GM18868 (cell line): ENCODE measurements at regions not wholly inside any gene's neighbourhood (a gene's known extent, or its start where the extent isn't known, plus 50 kb on each side); places are given as distances from the start of the nearest gene placed in this dataset.

Experiments
- ATAC-seq: cut with Tn5 transposase; IDR thresholded peaks from one replicate; pipeline ENCODE4 v1.9.1; 2021; ENCODE audit warnings: mild to moderate bottlenecking, moderate library complexity; ENCODE audit not compliant: unreplicated experiment

GRCh38 chr1:239725371-239725770 lies 339.0 kb downstream of the CHRM3 start:
- ATAC-seq: no peak

- no peak for ATAC-seq
These were observed 339.6 kb downstream of the CHRM3 start for GRCh38 chr1:239725933-239726332.

GRCh38 chr1:239730378-239730777 lies 344.0 kb downstream of the CHRM3 start:
- ATAC-seq: no peak

GRCh38 chr1:239731082-239731748 lies 344.8 kb downstream of the CHRM3 start:
- ATAC-seq: no peak

GRCh38 chr1:239732770-239733169 lies 346.4 kb downstream of the CHRM3 start:
- no peak for ATAC-seq

- no peak for ATAC-seq
These were observed 347.6 kb downstream of the CHRM3 start for GRCh38 chr1:239733995-239734394.

GRCh38 chr1:239735111-239735510 lies 348.7 kb downstream of the CHRM3 start:
- no peak for ATAC-seq

GRCh38 chr1:239736479-239736878 lies 350.1 kb downstream of the CHRM3 start:
- ATAC-seq: no peak

GRCh38 chr1:239739375-239739774 lies 352.3 kb upstream of the FMN2 start:
- ATAC-seq: no peak

- no peak for ATAC-seq
These were observed 351.8 kb upstream of the FMN2 start for GRCh38 chr1:239739919-239740318.

GRCh38 chr1:239742416-239743109 lies 349.1 kb upstream of the FMN2 start:
- ATAC-seq: no peak

GRCh38 chr1:239744851-239745250 lies 346.8 kb upstream of the FMN2 start:
- no peak for ATAC-seq

GRCh38 chr1:239755107-239755912 lies 336.4 kb upstream of the FMN2 start:
- no peak for ATAC-seq

- no peak for ATAC-seq
These were observed 334.0 kb upstream of the FMN2 start for GRCh38 chr1:239757716-239758115.

- no peak for ATAC-seq
These were observed 332.9 kb upstream of the FMN2 start for GRCh38 chr1:239758756-239759155.

- no peak for ATAC-seq
These were observed 330.2 kb upstream of the FMN2 start for GRCh38 chr1:239761509-239761908.

- ATAC-seq: no peak
These were observed 327.8 kb upstream of the FMN2 start for GRCh38 chr1:239763850-239764249.

GRCh38 chr1:239764546-239764945 lies 327.1 kb upstream of the FMN2 start:
- no peak for ATAC-seq

GRCh38 chr1:239765163-239765562 lies 326.5 kb upstream of the FMN2 start:
- ATAC-seq: no peak

GRCh38 chr1:239771550-239771949 lies 320.1 kb upstream of the FMN2 start:
- no peak for ATAC-seq

- no peak for ATAC-seq
These were observed 319.2 kb upstream of the FMN2 start for GRCh38 chr1:239772446-239772845.

GRCh38 chr1:239775466-239775865 lies 316.2 kb upstream of the FMN2 start:
- no peak for ATAC-seq
